Chondrocyte (in vitro differentiated cells): ENCODE measurements at regions not wholly inside any gene's neighbourhood (a gene's known extent, or its start where the extent isn't known, plus 50 kb on each side); places are given as distances from the start of the nearest gene placed in this dataset.

Source experiments
- DNase-seq: peaks from one replicate; pipeline ENCODE4 v3.0.0; 2021; ENCODE audit warnings: mixed read lengths, low spot score
- H3K27ac Mint-ChIP-seq: one replicate; pipeline ENCODE4 v1.8.0; 2021; ENCODE audit warnings: mild to moderate bottlenecking, moderate library complexity, mixed read lengths; ENCODE audit not compliant: unreplicated experiment
- H3K27me3 Mint-ChIP-seq: 2 replicates; pipeline ENCODE4 v1.8.0; 2021; ENCODE audit warnings: low read depth, mixed read lengths
- H3K36me3 Mint-ChIP-seq: 2 replicates; pipeline ENCODE4 v1.8.0; 2021; ENCODE audit warnings: low read depth, mixed read lengths
- H3K4me1 Mint-ChIP-seq: 2 replicates; pipeline ENCODE4 v1.8.0; 2021; ENCODE audit warnings: low read depth, mild to moderate bottlenecking, mixed read lengths
- H3K4me3 Mint-ChIP-seq: one replicate; pipeline ENCODE4 v1.8.0; 2021; ENCODE audit warnings: mild to moderate bottlenecking, moderate library complexity, mixed read lengths; ENCODE audit not compliant: unreplicated experiment
- H3K9me3 Mint-ChIP-seq: 2 replicates; pipeline ENCODE4 v1.8.0; 2021; ENCODE audit warnings: low read depth, mixed read lengths
- CTCF ChIP-seq: fragments of 200-600 bp; sonication (generic); IDR thresholded peaks from 2 replicates; pipeline ENCODE4 v1.5.0; 2021; ENCODE audit warnings: antibody characterized with exemption, mild to moderate bottlenecking, moderate library complexity

- Mint-ChIP-seq H3K36me3 (no peaks in the 10 kb centered on the region), H3K27ac (no peak overlapping the region), H3K27me3 (peaks cover 3% of the 10 kb centered on the region), H3K4me1 (no peaks in the 10 kb centered on the region), H3K4me3 (no peak overlapping the region), H3K9me3 (no peaks in the 10 kb centered on the region)
- TF ChIP-seq CTCF: no peak
- no peak for DNase-seq
These were observed 1779.6 kb upstream of the PRR20A start for GRCh38 chr13:55361141-55361540.

GRCh38 chr13:55366676-55367075 lies 1774.0 kb upstream of the PRR20A start:
- TF ChIP-seq CTCF: no peak
- H3K4me3 Mint-ChIP-seq: no peak overlapping the region
- no peaks in the 10 kb centered on the region for H3K36me3 Mint-ChIP-seq

GRCh38 chr13:55394470-55394869 lies 1746.2 kb upstream of the PRR20A start:
- DNase-seq: no peak
- no peak overlapping the region for H3K27ac Mint-ChIP-seq
- H3K27me3 Mint-ChIP-seq: no peaks in the 10 kb centered on the region
- TF ChIP-seq CTCF: no peak
- H3K4me1 Mint-ChIP-seq: no peaks in the 10 kb centered on the region
- H3K4me3 Mint-ChIP-seq: no peak overlapping the region
- peaks cover 10% of the 10 kb centered on the region for H3K9me3 Mint-ChIP-seq
- H3K36me3 Mint-ChIP-seq: no peaks in the 10 kb centered on the region

More at GRCh38 chr13:55366676-55367075, 1774.0 kb upstream of the PRR20A start:
- no peak for DNase-seq
- Mint-ChIP-seq H3K4me1 (no peaks in the 10 kb centered on the region), H3K27me3 (peaks cover 3% of the 10 kb centered on the region), H3K9me3 (no peaks in the 10 kb centered on the region), H3K27ac (no peak overlapping the region)

GRCh38 chr13:55402870-55403269 lies 1737.8 kb upstream of the PRR20A start:
- Mint-ChIP-seq H3K9me3 (no peaks in the 10 kb centered on the region), H3K4me1 (no peaks in the 10 kb centered on the region), H3K27ac (no peak overlapping the region), H3K27me3 (peaks cover 5% of the 10 kb centered on the region), H3K36me3 (no peaks in the 10 kb centered on the region), H3K4me3 (no peak overlapping the region)
- TF ChIP-seq CTCF: no peak
- no peak for DNase-seq

GRCh38 chr13:55403887-55404487 lies 1736.7 kb upstream of the PRR20A start:
- Mint-ChIP-seq H3K27me3 (peaks cover 5% of the 10 kb centered on the region), H3K27ac (no peak overlapping the region), H3K9me3 (no peaks in the 10 kb centered on the region), H3K4me1 (no peaks in the 10 kb centered on the region), H3K36me3 (no peaks in the 10 kb centered on the region), H3K4me3 (no peak overlapping the region)
- TF ChIP-seq CTCF: no peak
- no peak for DNase-seq
